ENCODE measurements at regions not wholly inside any gene's neighbourhood (a gene's known extent, or its start where the extent isn't known, plus 50 kb on each side); places are given as distances from the start of the nearest gene placed in this dataset.

- no peaks in the 10 kb centered on the region for H3K27me3 Mint-ChIP-seq (ENCODE audit: low read depth)
- peaks cover 19 to 21% of the 10 kb centered on the region in 2 experiments for H3K4me1 Mint-ChIP-seq
- Histone ChIP-seq H2BK15ac (ENCODE audit: low read depth, low read length) (no peak overlapping the region), H3T11ph (ENCODE audit: low read length) (no peak overlapping the region), H4K8ac (replicated peaks; ENCODE audit: insufficient read length, low read depth, low read length) (no peak overlapping the region), H3K14ac (ENCODE audit: insufficient read depth, low read length) (no peak overlapping the region), H3K4ac (ENCODE audit: low read depth, low read length) (no peak overlapping the region), H2AFZ (ENCODE audit: low read length) (no peak overlapping the region), H3K9ac (ENCODE audit: extremely low read depth, insufficient read length, low read length) (no peak overlapping the region), H3K23me2 (ENCODE audit: insufficient read length, low read depth, low read length, poor library complexity, severe bottlenecking) (peaks cover under 1% of the 10 kb centered on the region), H3K9me3 (ENCODE audit: control insufficient read depth, low read depth, low read length) (no peaks in the 10 kb centered on the region), H3K23ac (ENCODE audit: insufficient read length, low read depth, low read length) (no peak overlapping the region), H4K5ac (ENCODE audit: insufficient read length, low read depth, low read length) (no peak overlapping the region), H3K18ac (ENCODE audit: insufficient read length, low read depth, low read length) (no peak overlapping the region), H3K79me2 (ENCODE audit: insufficient read depth, low read length) (no peaks in the 10 kb centered on the region), H3K56ac (ENCODE audit: insufficient read length, low read depth, low read length) (no peak overlapping the region), H2BK20ac (ENCODE audit: low read depth, low read length, poor library complexity, severe bottlenecking) (no peak overlapping the region), H3K79me1 (ENCODE audit: insufficient read depth, low read depth, low read length, poor library complexity, severe bottlenecking) (no peaks in the 10 kb centered on the region), H3K27ac (ENCODE audit: insufficient read length, low read depth, low read length) (no peak overlapping the region), H4K20me1 (ENCODE audit: control insufficient read depth, insufficient read depth, insufficient read length) (no peaks in the 10 kb centered on the region), H4K91ac (ENCODE audit: insufficient read length, low read depth, low read length) (no peak overlapping the region), H2BK12ac (ENCODE audit: insufficient read length, low read depth, low read length) (no peak overlapping the region), H3K4me2 (ENCODE audit: insufficient read depth, insufficient read length, low read length) (no peak overlapping the region), H3K27me3 (ENCODE audit: insufficient read depth, low read length) (no peaks in the 10 kb centered on the region), H2BK120ac (ENCODE audit: low read depth, low read length, poor library complexity, severe bottlenecking) (no peak overlapping the region), H3K4me1 (ENCODE audit: insufficient read depth, low read length) (peaks cover 10% of the 10 kb centered on the region; the same call in 1 of the 2 replicates), H2AK5ac (ENCODE audit: insufficient read length, low read length) (no peak overlapping the region), H2BK5ac (ENCODE audit: insufficient read length, low read length) (no peak overlapping the region)
- H3K36me3 Mint-ChIP-seq (ENCODE audit: insufficient read depth in 1 of 3, low read depth in 3 of 3), result no peaks in the 10 kb centered on the region
- no peak overlapping the region for H3K27ac Mint-ChIP-seq
- H3K4me3 Mint-ChIP-seq, result no peak overlapping the region
- no CpG with 5 or more reads among the region's 4 CpGs for WGBS (ENCODE audit: extremely low coverage, insufficient read length, low lambda C conversion rate)
- TF ChIP-seq CTCF (conservative IDR thresholded peaks at IDR 0.05), result no peak
- no peak for DNase-seq
- no peaks in the 10 kb centered on the region for H3K9me3 Mint-ChIP-seq
Observed at GRCh38 chr7:133191787-133192186, 61.1 kb upstream of the EXOC4 start.
